Nephron progenitor cell (in vitro differentiated cells): ENCODE measurements at regions not wholly inside any gene's neighbourhood (a gene's known extent, or its start where the extent isn't known, plus 50 kb on each side); places are given as distances from the start of the nearest gene placed in this dataset.

Experiments used
- DNase-seq: peaks from one replicate; pipeline ENCODE4 v3.0.0; 2021
- H3K27ac Mint-ChIP-seq: 2 replicates; pipeline ENCODE4 v1.8.0; 2021; ENCODE audit warnings: mild to moderate bottlenecking, moderate library complexity, mixed read lengths
- H3K27me3 Mint-ChIP-seq: 2 replicates; pipeline ENCODE4 v1.8.0; 2021; ENCODE audit warnings: mild to moderate bottlenecking, low read depth, mixed read lengths; ENCODE audit not compliant: poor library complexity
- H3K36me3 Mint-ChIP-seq: 2 replicates; pipeline ENCODE4 v1.8.0; 2021; ENCODE audit warnings: low read depth, mixed read lengths
- H3K4me1 Mint-ChIP-seq: 2 replicates; pipeline ENCODE4 v1.8.0; 2021; ENCODE audit warnings: mixed read lengths
- H3K4me3 Mint-ChIP-seq: 2 replicates; pipeline ENCODE4 v1.8.0; 2021; ENCODE audit warnings: mild to moderate bottlenecking, moderate library complexity, mixed read lengths
- H3K9me3 Mint-ChIP-seq: 2 replicates; pipeline ENCODE4 v1.8.0; 2021; ENCODE audit warnings: mild to moderate bottlenecking, moderate library complexity, mixed read lengths
- CTCF ChIP-seq: fragments of 200-600 bp; sonication (generic); IDR thresholded peaks from 2 replicates; pipeline ENCODE4 v1.5.0; 2021; ENCODE audit warnings: antibody characterized with exemption

GRCh38 chr5:28143519-28143918 lies 1105.1 kb upstream of the CDH9 start:
- no peak for TF ChIP-seq CTCF
- no peak overlapping the region for H3K27ac Mint-ChIP-seq
- no peaks in the 10 kb centered on the region for H3K27me3 Mint-ChIP-seq
- H3K36me3 Mint-ChIP-seq: no peaks in the 10 kb centered on the region
- H3K4me1 Mint-ChIP-seq: no peaks in the 10 kb centered on the region
- H3K4me3 Mint-ChIP-seq: no peak overlapping the region
- DNase-seq: no peak
- no peaks in the 10 kb centered on the region for H3K9me3 Mint-ChIP-seq

GRCh38 chr5:28132151-28132550 lies 1093.8 kb upstream of the CDH9 start:
- H3K27ac Mint-ChIP-seq: no peak overlapping the region

GRCh38 chr5:28117691-28118090 lies 1079.3 kb upstream of the CDH9 start:
- Mint-ChIP-seq H3K9me3 (no peaks in the 10 kb centered on the region), H3K27me3 (no peaks in the 10 kb centered on the region), H3K4me1 (no peaks in the 10 kb centered on the region), H3K36me3 (no peaks in the 10 kb centered on the region), H3K27ac (no peak overlapping the region), H3K4me3 (no peak overlapping the region)
- DNase-seq: no peak
- TF ChIP-seq CTCF: no peak

More at GRCh38 chr5:28132151-28132550, 1093.8 kb upstream of the CDH9 start:
- H3K9me3 Mint-ChIP-seq: no peaks in the 10 kb centered on the region
- no peaks in the 10 kb centered on the region for H3K36me3 Mint-ChIP-seq
- no peak for TF ChIP-seq CTCF
- no peaks in the 10 kb centered on the region for H3K27me3 Mint-ChIP-seq
- no peak for DNase-seq
- H3K4me3 Mint-ChIP-seq: no peak overlapping the region
- no peaks in the 10 kb centered on the region for H3K4me1 Mint-ChIP-seq

GRCh38 chr5:28117273-28117672 lies 1078.9 kb upstream of the CDH9 start:
- DNase-seq: no peak
- no peaks in the 10 kb centered on the region for H3K9me3 Mint-ChIP-seq
- H3K36me3 Mint-ChIP-seq: no peaks in the 10 kb centered on the region
- no peak overlapping the region for H3K27ac Mint-ChIP-seq
- H3K4me1 Mint-ChIP-seq: no peaks in the 10 kb centered on the region
- H3K4me3 Mint-ChIP-seq: no peak overlapping the region
- TF ChIP-seq CTCF: no peak
- H3K27me3 Mint-ChIP-seq: no peaks in the 10 kb centered on the region

- Mint-ChIP-seq H3K27me3 (no peaks in the 10 kb centered on the region), H3K36me3 (no peaks in the 10 kb centered on the region), H3K4me3 (no peak overlapping the region), H3K4me1 (no peaks in the 10 kb centered on the region), H3K27ac (no peak overlapping the region), H3K9me3 (no peaks in the 10 kb centered on the region)
- no peak for DNase-seq
- TF ChIP-seq CTCF: no peak
These were observed 1072.4 kb upstream of the CDH9 start for GRCh38 chr5:28110781-28111180.

- DNase-seq: no peak
- Mint-ChIP-seq H3K9me3 (no peaks in the 10 kb centered on the region), H3K4me3 (no peak overlapping the region), H3K4me1 (no peaks in the 10 kb centered on the region), H3K36me3 (no peaks in the 10 kb centered on the region), H3K27me3 (no peaks in the 10 kb centered on the region), H3K27ac (no peak overlapping the region)
- no peak for TF ChIP-seq CTCF
These were observed 1065.7 kb upstream of the CDH9 start for GRCh38 chr5:28104080-28104479.
